ENCODE measurements at regions not wholly inside any gene's neighbourhood (a gene's known extent, or its start where the extent isn't known, plus 50 kb on each side); places are given as distances from the start of the nearest gene placed in this dataset.

GRCh38 chr1:199303035-199303434, 664.2 kb downstream of the PTPRC start:
- DNase-seq (ENCODE audit: low spot score) = no peak
- POLR2A ChIA-PET (ENCODE audit: low non-redundant PET) = no interaction called here
- no peak for TF ChIP-seq CTCF (conservative IDR thresholded peaks at IDR 0.05; ENCODE audit: low read depth)
- CTCF ChIA-PET = no interaction called here
- no peak overlapping the region for H3K27ac ChIP-seq

- H3K27ac ChIP-seq = no peak overlapping the region
- no peak for DNase-seq (ENCODE audit: low spot score)
- no peak for TF ChIP-seq CTCF (conservative IDR thresholded peaks at IDR 0.05; ENCODE audit: low read depth)
- ChIA-PET POLR2A (ENCODE audit: low non-redundant PET) (no interaction called here), CTCF (interaction anchor here (0.6 to 0.7 kb wide), 2 partner anchors 1045 to 1887 kb away, joined by 3 to 6 read pairs; no protein-coding TSS in a partner anchor)
These were observed 666.2 kb downstream of the PTPRC start for GRCh38 chr1:199305053-199305452.

- no peak for TF ChIP-seq CTCF (conservative IDR thresholded peaks at IDR 0.05; ENCODE audit: low read depth)
- CTCF ChIA-PET = no interaction called here
- H3K27ac ChIP-seq = no peak overlapping the region
- no peak for DNase-seq (ENCODE audit: low spot score)
- POLR2A ChIA-PET (ENCODE audit: low non-redundant PET) = no interaction called here
These were observed 668.8 kb downstream of the PTPRC start for GRCh38 chr1:199307496-199308264.

GRCh38 chr1:199308349-199308846, 669.6 kb downstream of the PTPRC start:
- CTCF ChIA-PET = interaction anchor here (0.6 to 1.5 kb wide), 2 partner anchors 15 to 234 kb away, joined by 3 read pairs; no protein-coding TSS in a partner anchor
- POLR2A ChIA-PET (ENCODE audit: low non-redundant PET) = no interaction called here
- TF ChIP-seq CTCF (conservative IDR thresholded peaks at IDR 0.05; ENCODE audit: low read depth) = no peak
- H3K27ac ChIP-seq = no peak overlapping the region
- no peak for DNase-seq (ENCODE audit: low spot score)

- CTCF ChIA-PET = interaction anchor here (0.6 kb wide), 1 partner anchor 87 kb away, joined by 3 read pairs; no protein-coding TSS in a partner anchor
- POLR2A ChIA-PET (ENCODE audit: low non-redundant PET) = no interaction called here
- no peak overlapping the region for H3K27ac ChIP-seq
- no peak for TF ChIP-seq CTCF (conservative IDR thresholded peaks at IDR 0.05; ENCODE audit: low read depth)
- DNase-seq (ENCODE audit: low spot score) = no peak
These were observed 671.9 kb downstream of the PTPRC start for GRCh38 chr1:199310708-199311107.

GRCh38 chr1:199311478-199312262, 672.8 kb downstream of the PTPRC start:
- CTCF ChIA-PET = interaction anchor here (0.6 to 0.7 kb wide), 2 partner anchors 25 to 86 kb away, joined by 3 read pairs; no protein-coding TSS in a partner anchor
- no peak for DNase-seq (ENCODE audit: low spot score)
- no peak overlapping the region for H3K27ac ChIP-seq
- POLR2A ChIA-PET (ENCODE audit: low non-redundant PET) = no interaction called here
- TF ChIP-seq CTCF (conservative IDR thresholded peaks at IDR 0.05; ENCODE audit: low read depth) = no peak
